ENCODE measurements at regions not wholly inside any gene's neighbourhood (a gene's known extent, or its start where the extent isn't known, plus 50 kb on each side); places are given as distances from the start of the nearest gene placed in this dataset.
"Not testable (repeated sequence)": the region's sequence is repeated elsewhere in the genome, so short reads cannot be mapped to it uniquely, and the experiment has no call there.

- DNase-seq (ENCODE audit: low spot score): not testable (repeated sequence)
Measured at GRCh38 chr5:101205065-101205464, 302.0 kb upstream of the ST8SIA4 start.

- not testable (repeated sequence) for DNase-seq (ENCODE audit: low spot score)
Measured at GRCh38 chr5:101180365-101180764, 277.3 kb upstream of the ST8SIA4 start.

- DNase-seq (ENCODE audit: low spot score): no peak
Measured at GRCh38 chr5:101176605-101177004, 273.5 kb upstream of the ST8SIA4 start.

- no peak for DNase-seq (ENCODE audit: low spot score)
Measured at GRCh38 chr5:101174981-101175380, 271.9 kb upstream of the ST8SIA4 start.

- no peak for DNase-seq (ENCODE audit: low spot score)
Measured at GRCh38 chr5:101163088-101163487, 260.0 kb upstream of the ST8SIA4 start.

- no peak for DNase-seq (ENCODE audit: low spot score)
Measured at GRCh38 chr5:101160002-101160401, 256.9 kb upstream of the ST8SIA4 start.

GRCh38 chr5:101159006-101159405 is 255.9 kb upstream of the ST8SIA4 start:
- DNase-seq (ENCODE audit: low spot score): no peak

- no peak for DNase-seq (ENCODE audit: low spot score)
Measured at GRCh38 chr5:101153526-101153925, 250.4 kb upstream of the ST8SIA4 start.

- no peak for DNase-seq (ENCODE audit: low spot score)
Measured at GRCh38 chr5:101143526-101143925, 240.4 kb upstream of the ST8SIA4 start.

GRCh38 chr5:101142102-101142501 is 239.0 kb upstream of the ST8SIA4 start:
- DNase-seq (ENCODE audit: low spot score): no peak

GRCh38 chr5:101136454-101136853 is 233.4 kb upstream of the ST8SIA4 start:
- DNase-seq (ENCODE audit: low spot score): no peak

- no peak for DNase-seq (ENCODE audit: low spot score)
Measured at GRCh38 chr5:101123363-101123762, 220.3 kb upstream of the ST8SIA4 start.

GRCh38 chr5:101112645-101113044 is 209.6 kb upstream of the ST8SIA4 start:
- no peak for DNase-seq (ENCODE audit: low spot score)

- DNase-seq (ENCODE audit: low spot score): no peak
Measured at GRCh38 chr5:101103874-101104273, 200.8 kb upstream of the ST8SIA4 start.

GRCh38 chr5:101102506-101102905 is 199.4 kb upstream of the ST8SIA4 start:
- no peak for DNase-seq (ENCODE audit: low spot score)

- no peak for DNase-seq (ENCODE audit: low spot score)
Measured at GRCh38 chr5:101091902-101092301, 188.8 kb upstream of the ST8SIA4 start.

- no peak for DNase-seq (ENCODE audit: low spot score)
Measured at GRCh38 chr5:101084353-101084752, 181.3 kb upstream of the ST8SIA4 start.

GRCh38 chr5:101080462-101081240 is 177.6 kb upstream of the ST8SIA4 start:
- no peak for DNase-seq (ENCODE audit: low spot score)

GRCh38 chr5:101068298-101068697 is 165.2 kb upstream of the ST8SIA4 start:
- DNase-seq (ENCODE audit: low spot score): no peak

GRCh38 chr5:101067429-101067828 is 164.3 kb upstream of the ST8SIA4 start:
- DNase-seq (ENCODE audit: low spot score): no peak

- DNase-seq (ENCODE audit: low spot score): no peak
Measured at GRCh38 chr5:101062902-101063301, 159.8 kb upstream of the ST8SIA4 start.

GRCh38 chr5:101047181-101047580 is 144.1 kb upstream of the ST8SIA4 start:
- DNase-seq (ENCODE audit: low spot score): no peak

GRCh38 chr5:101045689-101046088 is 142.6 kb upstream of the ST8SIA4 start:
- DNase-seq (ENCODE audit: low spot score): no peak

GRCh38 chr5:101040002-101040401 is 136.9 kb upstream of the ST8SIA4 start:
- not testable (repeated sequence) for DNase-seq (ENCODE audit: low spot score)

Measured in kidney capillary endothelial cell (primary cell).